Sigmoid colon (tissue), 3 donors: ENCODE measurements at regions not wholly inside any gene's neighbourhood (a gene's known extent, or its start where the extent isn't known, plus 50 kb on each side); places are given as distances from the start of the nearest gene placed in this dataset.

ENCODE experiments used
- CTCF ChIP-seq, 4 experiments: fragments of 450-650 bp in 3 of 4; fragments of 200-600 bp in 1 of 4; IDR thresholded peaks; one replicate each; pipeline ENCODE4 v1.5.1; 2016 to 2019; ENCODE audit warnings: antibody characterized with exemption in 4 of 4, mild to moderate bottlenecking in 3 of 4, moderate library complexity in 2 of 4
- POLR2A ChIP-seq, 2 donors: fragments of 450-650 bp; IDR thresholded peaks; one replicate each; pipeline ENCODE4 v1.6.1; 2016; ENCODE audit warnings: antibody characterized with exemption in 2 of 2, mild to moderate bottlenecking in 2 of 2, moderate library complexity in 2 of 2

- no peak for TF ChIP-seq CTCF (IDR thresholded peaks at IDR 0.05)
- no peak for TF ChIP-seq POLR2A (IDR thresholded peaks at IDR 0.05)
Measured at GRCh38 chr1:163770265-163770664, 448.5 kb downstream of the NUF2 start.
